ENCODE measurements at regions not wholly inside any gene's neighbourhood (a gene's known extent, or its start where the extent isn't known, plus 50 kb on each side); places are given as distances from the start of the nearest gene placed in this dataset.

- Histone ChIP-seq H3K27ac (ENCODE audit: control insufficient read depth, insufficient read depth, low read length) (no peak overlapping the region), H3K9me3 (ENCODE audit: control insufficient read depth, low read depth, low read length) (no peaks in the 10 kb centered on the region), H3K27me3 (ENCODE audit: control insufficient read depth, extremely low read depth, insufficient read depth, low read length) (no peaks in the 10 kb centered on the region), H3K9me1 (ENCODE audit: control insufficient read depth, extremely low read depth, insufficient read depth, low read length) (no peaks in the 10 kb centered on the region), H3K4me3 (ENCODE audit: control insufficient read depth in 2 of 3, extremely low read depth in 1 of 3, insufficient read depth in 2 of 3, low read depth in 1 of 3, low read length in 3 of 3) (no peak overlapping the region), H3K4me2 (ENCODE audit: control insufficient read depth, extremely low read depth, insufficient read depth, low read depth, low read length) (no peak overlapping the region), H4K20me1 (ENCODE audit: control insufficient read depth, extremely low read depth, insufficient read depth, low read length) (no peaks in the 10 kb centered on the region), H3K4me1 (ENCODE audit: control insufficient read depth, extremely low read depth, insufficient read depth, low read length) (no peaks in the 10 kb centered on the region), H2AFZ (ENCODE audit: control insufficient read depth, low read length) (no peak overlapping the region), H3K9ac (ENCODE audit: control insufficient read depth, extremely low read depth, insufficient read depth, low read length) (no peak overlapping the region), H3K36me3 (ENCODE audit: control insufficient read depth in 2 of 2, extremely low read depth in 1 of 2, insufficient read depth in 2 of 2, low read length in 2 of 2) (no peaks in the 10 kb centered on the region), H3K79me2 (ENCODE audit: control insufficient read depth, insufficient read depth, low read length) (no peaks in the 10 kb centered on the region)
- DNase-seq (ENCODE audit: low read depth, low spot score) (no peak), FAIRE-seq (no peak)
- TF ChIP-seq EZH2 (IDR thresholded peaks at IDR 0.05; ENCODE audit: low read length) (no peak), CTCF (optimal IDR thresholded peaks at IDR 0.05 in 1 of 3, IDR thresholded peaks at IDR 0.05 in 1 of 3, conservative IDR thresholded peaks at IDR 0.05 in 1 of 3; ENCODE audit: extremely low read depth in 1 of 3, insufficient read depth in 2 of 3, low read length in 3 of 3) (no peak)
- dilution Hi-C loops (cut with MboI; ENCODE audit: extremely low pct_ligation_motif_present, low sequenced_read_pairs): no loop called here
Measured at GRCh38 chr12:72815421-72815820, 543.3 kb downstream of the TRHDE start.

GRCh38 chr12:72828662-72829324 lies 556.6 kb downstream of the TRHDE start:
- Histone ChIP-seq H3K4me3 (ENCODE audit: control insufficient read depth in 2 of 3, extremely low read depth in 1 of 3, insufficient read depth in 2 of 3, low read depth in 1 of 3, low read length in 3 of 3) (no peak overlapping the region), H2AFZ (ENCODE audit: control insufficient read depth, low read length) (no peak overlapping the region), H3K9ac (ENCODE audit: control insufficient read depth, extremely low read depth, insufficient read depth, low read length) (no peak overlapping the region), H3K9me1 (ENCODE audit: control insufficient read depth, extremely low read depth, insufficient read depth, low read length) (no peaks in the 10 kb centered on the region), H4K20me1 (ENCODE audit: control insufficient read depth, extremely low read depth, insufficient read depth, low read length) (no peaks in the 10 kb centered on the region), H3K27ac (ENCODE audit: control insufficient read depth, insufficient read depth, low read length) (no peak overlapping the region), H3K27me3 (ENCODE audit: control insufficient read depth, extremely low read depth, insufficient read depth, low read length) (no peaks in the 10 kb centered on the region), H3K4me2 (ENCODE audit: control insufficient read depth, extremely low read depth, insufficient read depth, low read depth, low read length) (no peak overlapping the region), H3K4me1 (ENCODE audit: control insufficient read depth, extremely low read depth, insufficient read depth, low read length) (no peaks in the 10 kb centered on the region), H3K36me3 (ENCODE audit: control insufficient read depth in 2 of 2, extremely low read depth in 1 of 2, insufficient read depth in 2 of 2, low read length in 2 of 2) (no peaks in the 10 kb centered on the region), H3K9me3 (ENCODE audit: control insufficient read depth, low read depth, low read length) (no peaks in the 10 kb centered on the region), H3K79me2 (ENCODE audit: control insufficient read depth, insufficient read depth, low read length) (no peaks in the 10 kb centered on the region)
- FAIRE-seq: no peak
- no peak for DNase-seq (ENCODE audit: low read depth, low spot score)
- dilution Hi-C loops (cut with MboI; ENCODE audit: extremely low pct_ligation_motif_present, low sequenced_read_pairs): no loop called here
- TF ChIP-seq CTCF (optimal IDR thresholded peaks at IDR 0.05 in 1 of 3, IDR thresholded peaks at IDR 0.05 in 1 of 3, conservative IDR thresholded peaks at IDR 0.05 in 1 of 3; ENCODE audit: extremely low read depth in 1 of 3, insufficient read depth in 2 of 3, low read length in 3 of 3): no peak
- no peak for TF ChIP-seq EZH2 (IDR thresholded peaks at IDR 0.05; ENCODE audit: low read length)

Measured in keratinocyte (primary cell).